ENCODE measurements at regions not wholly inside any gene's neighbourhood (a gene's known extent, or its start where the extent isn't known, plus 50 kb on each side); places are given as distances from the start of the nearest gene placed in this dataset.

DNA sequence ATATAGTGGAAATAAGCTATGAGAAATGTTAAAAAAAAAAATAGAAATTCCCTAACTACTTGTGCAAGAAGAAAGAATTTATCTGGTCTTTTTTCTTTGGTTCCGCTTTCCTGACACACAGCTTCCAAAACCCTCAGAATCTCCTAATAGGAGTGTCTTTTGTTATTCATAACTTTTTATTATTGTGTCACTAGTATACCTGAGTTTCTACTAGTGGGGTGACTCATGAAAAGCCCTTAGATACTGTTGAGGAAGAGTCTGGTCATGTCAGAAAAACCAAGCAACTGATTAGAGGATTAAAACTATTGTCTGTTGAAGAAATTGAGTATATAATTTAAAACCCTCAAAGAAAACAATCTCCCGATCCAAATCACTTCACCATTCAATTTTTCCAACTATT is 152.8 kb upstream of the IFNE start:
- TF ChIP-seq CTCF (IDR thresholded peaks at IDR 0.05) (no peak), EZH2 (IDR thresholded peaks at IDR 0.05; ENCODE audit: borderline replicate concordance, insufficient read depth, low read depth, low read length, poor library complexity, severe bottlenecking) (no peak)
